OCI-LY7 (cell line): ENCODE measurements at regions not wholly inside any gene's neighbourhood (a gene's known extent, or its start where the extent isn't known, plus 50 kb on each side); places are given as distances from the start of the nearest gene placed in this dataset.

Experiments
- EZH2phosphoT487 ChIP-seq: fragments of 200-600 bp; sonication (generic); IDR thresholded peaks from 2 replicates; pipeline ENCODE4 v1.6.1; 2018; ENCODE audit warnings: low read depth, borderline replicate concordance, mild to moderate bottlenecking, mixed run types, antibody characterized with exemption, low read length, moderate library complexity, mixed read lengths
- TF ChIP-seq, protein P1 (sequence below): fragments of 200-600 bp; sonication (generic); conservative IDR thresholded peaks from 2 replicates; pipeline ENCODE4 v1.5.1; 2014; ENCODE audit warnings: mild to moderate bottlenecking, antibody characterized with exemption, low read length, moderate library complexity, mixed read lengths

DNA sequence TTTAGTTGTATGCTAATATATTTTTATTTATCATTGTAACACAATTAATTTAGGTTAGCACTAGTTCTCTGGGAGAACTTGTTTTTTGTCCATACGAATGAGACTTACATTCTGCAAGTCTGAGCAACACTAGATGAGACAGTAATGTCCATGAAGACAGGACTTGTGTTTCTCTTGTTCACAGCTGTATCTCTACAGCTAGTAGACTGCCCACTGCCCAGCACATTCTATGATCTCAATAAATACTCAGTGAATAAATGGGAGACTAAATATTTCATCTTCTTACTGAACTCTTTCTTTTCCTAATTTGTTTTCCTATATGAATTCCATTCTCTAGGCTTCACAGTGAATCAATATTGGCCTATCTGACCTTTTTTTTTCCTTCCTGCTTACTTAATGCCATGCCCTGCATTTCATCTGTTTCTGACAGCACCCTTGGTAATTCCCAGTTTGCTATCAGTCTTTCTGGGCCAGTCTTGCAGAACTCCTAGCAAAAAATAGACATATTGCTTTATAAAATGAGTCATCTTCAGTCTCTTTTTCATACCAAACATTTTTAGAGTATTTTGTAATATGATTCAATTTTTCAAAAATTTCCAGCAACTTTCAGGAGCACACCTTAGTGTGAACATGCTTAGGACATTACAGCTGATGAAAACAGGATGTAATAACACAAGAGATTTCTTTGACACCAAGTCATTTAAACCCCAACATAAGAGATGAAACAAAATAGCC, 185.5 kb upstream of the ATP2B1 start:
- TF ChIP-seq, protein P1, sequence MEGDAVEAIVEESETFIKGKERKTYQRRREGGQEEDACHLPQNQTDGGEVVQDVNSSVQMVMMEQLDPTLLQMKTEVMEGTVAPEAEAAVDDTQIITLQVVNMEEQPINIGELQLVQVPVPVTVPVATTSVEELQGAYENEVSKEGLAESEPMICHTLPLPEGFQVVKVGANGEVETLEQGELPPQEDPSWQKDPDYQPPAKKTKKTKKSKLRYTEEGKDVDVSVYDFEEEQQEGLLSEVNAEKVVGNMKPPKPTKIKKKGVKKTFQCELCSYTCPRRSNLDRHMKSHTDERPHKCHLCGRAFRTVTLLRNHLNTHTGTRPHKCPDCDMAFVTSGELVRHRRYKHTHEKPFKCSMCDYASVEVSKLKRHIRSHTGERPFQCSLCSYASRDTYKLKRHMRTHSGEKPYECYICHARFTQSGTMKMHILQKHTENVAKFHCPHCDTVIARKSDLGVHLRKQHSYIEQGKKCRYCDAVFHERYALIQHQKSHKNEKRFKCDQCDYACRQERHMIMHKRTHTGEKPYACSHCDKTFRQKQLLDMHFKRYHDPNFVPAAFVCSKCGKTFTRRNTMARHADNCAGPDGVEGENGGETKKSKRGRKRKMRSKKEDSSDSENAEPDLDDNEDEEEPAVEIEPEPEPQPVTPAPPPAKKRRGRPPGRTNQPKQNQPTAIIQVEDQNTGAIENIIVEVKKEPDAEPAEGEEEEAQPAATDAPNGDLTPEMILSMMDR: no peak
- no peak for TF ChIP-seq EZH2phosphoT487
